ENCODE measurements at regions not wholly inside any gene's neighbourhood (a gene's known extent, or its start where the extent isn't known, plus 50 kb on each side); places are given as distances from the start of the nearest gene placed in this dataset.

DNA sequence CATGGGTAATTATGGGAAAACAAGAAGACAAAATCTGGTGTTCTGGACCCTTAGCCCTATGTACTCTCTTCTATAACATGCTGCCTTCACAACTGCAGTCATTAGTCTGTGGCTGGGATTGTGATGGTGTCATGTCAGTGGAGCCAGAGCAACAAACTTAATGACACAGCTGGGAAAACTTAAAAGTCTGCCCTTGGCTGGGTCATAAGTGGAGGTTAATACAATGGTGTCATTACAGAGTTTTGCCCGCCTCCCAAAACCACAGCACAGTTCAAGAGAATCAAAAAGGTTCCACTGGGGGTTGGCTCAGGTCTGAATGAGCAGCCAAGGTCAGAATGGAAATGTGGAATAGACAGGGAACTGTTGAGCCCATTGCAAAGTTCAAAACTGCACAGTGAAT lies 455.7 kb upstream of the PIK3C3 start:
- Histone ChIP-seq H3K4me3 (no peak overlapping the region), H3K4me1 (no peaks in the 10 kb centered on the region), H3K27ac (no peak overlapping the region), H3K9me3 (no peaks in the 10 kb centered on the region), H3K27me3 (ENCODE audit: low read depth) (no peaks in the 10 kb centered on the region), H3K36me3 (no peaks in the 10 kb centered on the region)
- DNase-seq (no peak), ATAC-seq (no peak)
- TF ChIP-seq, protein P1, sequence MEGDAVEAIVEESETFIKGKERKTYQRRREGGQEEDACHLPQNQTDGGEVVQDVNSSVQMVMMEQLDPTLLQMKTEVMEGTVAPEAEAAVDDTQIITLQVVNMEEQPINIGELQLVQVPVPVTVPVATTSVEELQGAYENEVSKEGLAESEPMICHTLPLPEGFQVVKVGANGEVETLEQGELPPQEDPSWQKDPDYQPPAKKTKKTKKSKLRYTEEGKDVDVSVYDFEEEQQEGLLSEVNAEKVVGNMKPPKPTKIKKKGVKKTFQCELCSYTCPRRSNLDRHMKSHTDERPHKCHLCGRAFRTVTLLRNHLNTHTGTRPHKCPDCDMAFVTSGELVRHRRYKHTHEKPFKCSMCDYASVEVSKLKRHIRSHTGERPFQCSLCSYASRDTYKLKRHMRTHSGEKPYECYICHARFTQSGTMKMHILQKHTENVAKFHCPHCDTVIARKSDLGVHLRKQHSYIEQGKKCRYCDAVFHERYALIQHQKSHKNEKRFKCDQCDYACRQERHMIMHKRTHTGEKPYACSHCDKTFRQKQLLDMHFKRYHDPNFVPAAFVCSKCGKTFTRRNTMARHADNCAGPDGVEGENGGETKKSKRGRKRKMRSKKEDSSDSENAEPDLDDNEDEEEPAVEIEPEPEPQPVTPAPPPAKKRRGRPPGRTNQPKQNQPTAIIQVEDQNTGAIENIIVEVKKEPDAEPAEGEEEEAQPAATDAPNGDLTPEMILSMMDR (IDR thresholded peaks at IDR 0.05), result no peak
- intact Hi-C loops (cut with DNase I), result no loop called here

DNA sequence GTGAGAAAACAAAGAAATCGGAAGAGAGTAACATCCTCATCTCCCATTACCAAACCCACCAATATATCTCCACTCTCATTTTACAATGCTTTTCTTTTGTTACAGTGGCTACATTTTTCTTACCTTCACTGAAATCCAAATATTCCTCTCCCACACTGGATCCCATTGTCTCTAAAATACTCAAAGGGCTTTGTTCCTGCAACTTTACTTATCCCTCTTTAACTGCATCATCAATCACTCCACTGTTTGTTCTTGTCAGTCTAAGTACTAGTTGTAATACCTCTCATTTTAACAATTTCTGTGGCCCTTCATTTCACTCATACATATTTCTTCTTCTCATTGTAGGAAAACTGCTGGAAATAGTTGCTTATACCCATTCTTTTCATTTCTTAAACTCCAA lies 464.2 kb upstream of the PIK3C3 start:
- no peaks in the 10 kb centered on the region for H3K36me3 ChIP-seq
- H3K27me3 ChIP-seq (ENCODE audit: low read depth), result no peaks in the 10 kb centered on the region
- intact Hi-C loops (cut with DNase I), result no loop called here
- no peaks in the 10 kb centered on the region for H3K9me3 ChIP-seq
- H3K4me1 ChIP-seq, result no peaks in the 10 kb centered on the region
- H3K27ac ChIP-seq, result no peak overlapping the region
- no peak for ATAC-seq
- TF ChIP-seq, protein P1 (IDR thresholded peaks at IDR 0.05), result no peak
- DNase-seq, result no peak
- H3K4me3 ChIP-seq, result no peak overlapping the region

DNA sequence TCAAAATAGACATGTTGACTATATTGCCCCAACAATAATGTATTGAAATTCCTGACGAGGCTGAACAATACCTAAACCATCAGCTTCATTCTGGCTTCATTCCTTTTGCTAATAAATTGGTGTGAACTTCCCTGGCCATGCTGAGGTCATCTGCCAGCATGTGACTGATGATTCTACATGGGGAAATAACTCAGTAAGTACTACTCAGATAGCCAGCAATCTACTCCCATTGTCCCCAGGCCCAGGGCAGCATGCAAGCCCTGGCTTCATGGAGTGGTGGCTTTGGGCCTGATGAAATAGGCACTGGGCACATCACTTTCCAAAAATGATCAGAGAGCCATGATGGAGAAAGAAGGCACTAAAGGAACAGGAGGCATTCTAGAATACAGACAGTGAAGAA lies 468.5 kb upstream of the PIK3C3 start:
- Histone ChIP-seq H3K36me3 (no peaks in the 10 kb centered on the region), H3K27ac (no peak overlapping the region), H3K4me1 (no peaks in the 10 kb centered on the region), H3K27me3 (ENCODE audit: low read depth) (no peaks in the 10 kb centered on the region), H3K4me3 (no peak overlapping the region), H3K9me3 (no peaks in the 10 kb centered on the region)
- DNase-seq (no peak), ATAC-seq (no peak)
- intact Hi-C loops (cut with DNase I), result no loop called here
- TF ChIP-seq, protein P1 (IDR thresholded peaks at IDR 0.05), result no peak

GRCh38 chr18:41484069-41484468 lies 471.0 kb upstream of the PIK3C3 start:
- H3K4me1 ChIP-seq, result no peaks in the 10 kb centered on the region
- DNase-seq (no peak), ATAC-seq (no peak)
- intact Hi-C loops (cut with DNase I), result no loop called here
- H3K9me3 ChIP-seq, result no peaks in the 10 kb centered on the region
- no peaks in the 10 kb centered on the region for H3K27me3 ChIP-seq (ENCODE audit: low read depth)
- no peak overlapping the region for H3K4me3 ChIP-seq
- no peaks in the 10 kb centered on the region for H3K36me3 ChIP-seq
- TF ChIP-seq, protein P1 (IDR thresholded peaks at IDR 0.05), result no peak
- H3K27ac ChIP-seq, result no peak overlapping the region

- Histone ChIP-seq H3K4me3 (no peak overlapping the region), H3K27ac (no peak overlapping the region), H3K36me3 (no peaks in the 10 kb centered on the region), H3K4me1 (no peaks in the 10 kb centered on the region), H3K27me3 (ENCODE audit: low read depth) (no peaks in the 10 kb centered on the region), H3K9me3 (no peaks in the 10 kb centered on the region)
- no peak for DNase-seq
- intact Hi-C loops (cut with DNase I), result no loop called here
- ATAC-seq, result no peak
- TF ChIP-seq, protein P1 (IDR thresholded peaks at IDR 0.05), result no peak
Measured at GRCh38 chr18:41482501-41482900, 472.5 kb upstream of the PIK3C3 start.
